Suprapubic skin (tissue), 3 donors: ENCODE measurements at regions not wholly inside any gene's neighbourhood (a gene's known extent, or its start where the extent isn't known, plus 50 kb on each side); places are given as distances from the start of the nearest gene placed in this dataset.

Source experiments
- CTCF ChIP-seq, 2 donors: fragments of 200-600 bp in 1 of 2; fragments of 450-650 bp in 1 of 2; sonication (generic) in 1 of 2; IDR thresholded peaks; one replicate each; pipeline ENCODE4 v1.5.1; 2016 to 2019; ENCODE audit warnings: antibody characterized with exemption in 2 of 2, mild to moderate bottlenecking in 1 of 2, moderate library complexity in 1 of 2
- EP300 ChIP-seq: sonication (generic); formaldehyde crosslinking; IDR thresholded peaks from one replicate; pipeline ENCODE4 v1.6.1; 2017; ENCODE audit warnings: antibody characterized with exemption
- POLR2A ChIP-seq, 2 donors: fragments of 450-650 bp; IDR thresholded peaks; one replicate each; pipeline ENCODE4 v1.6.1; 2017; ENCODE audit warnings: antibody characterized with exemption in 2 of 2, mild to moderate bottlenecking in 2 of 2, moderate library complexity in 2 of 2

- no peak for TF ChIP-seq CTCF (IDR thresholded peaks at IDR 0.05)
- TF ChIP-seq EP300 = no peak
- no peak for TF ChIP-seq POLR2A (IDR thresholded peaks at IDR 0.05)
These were observed 556.6 kb downstream of the NLGN4X start for GRCh38 chrX:5672099-5672498.
